Germinal center (tissue), 1 donor: ENCODE measurements at regions not wholly inside any gene's neighbourhood (a gene's known extent, or its start where the extent isn't known, plus 50 kb on each side); places are given as distances from the start of the nearest gene placed in this dataset.
"Not testable (repeated sequence)": the region's sequence is repeated elsewhere in the genome, so short reads cannot be mapped to it uniquely, and the experiment has no call there.

Experiments used
- DNase-seq: peaks from one replicate; pipeline ENCODE4 v3.0.0; 2012; ENCODE audit warnings: mixed read lengths, low spot score

DNA sequence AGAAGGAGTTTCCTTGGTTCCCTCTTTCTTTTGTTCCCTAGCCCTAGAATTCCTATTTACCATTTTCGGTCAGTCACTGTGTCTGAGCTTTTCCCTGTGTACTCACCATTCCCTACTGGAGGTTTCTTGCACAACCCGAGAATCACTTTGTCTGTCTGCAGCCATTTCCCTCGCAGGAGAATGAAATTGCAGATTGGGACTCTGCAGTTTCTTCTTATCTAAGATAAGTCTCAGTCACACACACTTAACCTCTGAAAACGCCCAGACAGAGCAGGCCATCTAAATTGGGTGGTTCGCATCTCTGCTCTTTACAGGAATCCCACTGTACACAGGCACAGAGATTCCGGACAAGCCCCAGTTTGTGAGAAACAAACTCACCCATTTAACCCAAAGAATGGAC lies 58.6 kb upstream of the CNTNAP2 start:
- DNase-seq, result no peak

GRCh38 chr7:146054909-146055308 lies 61.7 kb upstream of the CNTNAP2 start:
- no peak for DNase-seq

DNA sequence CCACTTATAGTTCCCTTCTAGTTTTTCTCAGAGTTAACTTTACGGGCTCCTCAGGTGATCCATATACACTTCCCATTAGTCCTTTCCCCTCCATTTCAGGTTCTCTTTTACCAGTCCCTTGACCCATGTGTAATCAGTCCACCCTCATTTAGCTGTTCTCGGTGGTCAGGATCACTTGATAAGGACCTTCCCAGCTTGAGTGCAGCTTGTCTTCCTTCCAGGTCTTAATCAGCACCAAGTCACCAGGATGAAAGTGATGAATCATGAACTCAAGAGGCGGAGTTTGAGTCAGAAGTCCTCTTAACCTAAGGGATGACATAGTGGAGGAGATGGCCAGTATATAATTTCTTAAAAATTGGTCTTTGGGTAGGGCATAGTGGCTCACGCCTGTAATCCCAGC lies 63.1 kb upstream of the CNTNAP2 start:
- no peak for DNase-seq

- not testable (repeated sequence) for DNase-seq
Measured at GRCh38 chr7:146043310-146043709, 73.3 kb upstream of the CNTNAP2 start.

DNA sequence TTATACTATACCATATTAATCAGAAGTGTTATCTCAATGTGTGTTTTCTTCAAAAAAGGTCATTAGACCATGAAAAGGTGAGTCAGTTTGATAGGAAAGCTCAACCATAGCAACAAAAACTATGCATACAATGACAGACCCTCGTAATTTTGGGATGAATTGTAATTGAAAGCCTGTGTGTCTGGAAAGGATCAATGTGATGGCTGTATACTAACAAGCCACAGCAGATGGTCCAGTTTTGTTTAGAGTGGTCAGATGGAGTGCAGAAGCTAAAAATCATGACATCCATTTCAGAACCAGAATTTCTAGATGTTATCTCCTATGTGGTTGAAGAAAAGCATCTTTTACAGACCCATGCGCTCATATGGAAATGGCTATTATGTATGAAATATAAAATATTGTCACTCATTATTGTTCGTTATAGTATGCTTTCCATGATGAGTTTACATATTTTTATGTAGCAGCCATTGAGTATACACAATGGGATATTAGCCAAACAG lies 88.3 kb upstream of the CNTNAP2 start:
- no peak for DNase-seq

GRCh38 chr7:146027243-146027642 lies 89.4 kb upstream of the CNTNAP2 start:
- no peak for DNase-seq

- DNase-seq, result no peak
Measured at GRCh38 chr7:146022776-146023175, 93.8 kb upstream of the CNTNAP2 start.

GRCh38 chr7:146019041-146020004 lies 97.3 kb upstream of the CNTNAP2 start:
- not testable (repeated sequence) for DNase-seq

DNA sequence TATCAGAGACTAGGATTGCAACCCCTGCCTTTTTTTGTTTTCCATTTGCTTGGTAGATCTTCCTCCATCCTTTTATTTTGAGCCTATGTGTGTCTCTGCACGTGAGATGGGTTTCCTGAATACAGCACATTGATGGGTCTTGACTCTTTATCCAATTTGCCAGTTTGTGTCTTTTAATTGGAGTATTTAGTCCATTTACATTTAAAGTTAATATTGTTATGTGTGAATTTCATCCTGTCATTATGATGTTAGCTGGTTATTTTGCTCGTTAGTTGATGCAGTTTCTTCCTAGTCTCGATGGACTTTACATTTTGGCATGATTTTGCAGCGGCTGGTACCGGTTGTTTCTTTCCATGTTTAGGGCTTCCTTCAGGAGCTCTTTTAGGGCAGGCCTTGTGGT lies 99.2 kb upstream of the CNTNAP2 start:
- DNase-seq, result not testable (repeated sequence)

DNA sequence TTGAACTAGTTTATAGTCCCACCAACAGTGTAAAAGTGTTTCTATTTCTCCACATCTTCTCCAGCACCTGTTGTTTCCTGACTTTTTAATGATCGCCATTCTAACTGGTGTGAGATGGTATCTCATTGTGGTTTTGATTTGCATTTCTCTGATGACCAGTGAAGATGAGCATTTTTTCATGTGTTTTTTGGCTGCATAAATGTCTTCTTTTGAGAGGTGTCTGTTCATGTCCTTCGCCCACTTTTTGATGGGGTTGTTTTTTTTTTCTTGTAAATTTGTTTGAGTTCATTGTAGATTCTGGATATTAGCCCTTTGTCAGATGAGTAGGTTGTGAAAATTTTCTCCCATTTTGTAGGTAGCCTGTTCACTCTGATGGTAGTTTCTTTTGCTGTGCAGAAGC lies 102.4 kb upstream of the CNTNAP2 start:
- DNase-seq, result not testable (repeated sequence)

- no peak for DNase-seq
Measured at GRCh38 chr7:146008293-146008692, 108.3 kb upstream of the CNTNAP2 start.

DNA sequence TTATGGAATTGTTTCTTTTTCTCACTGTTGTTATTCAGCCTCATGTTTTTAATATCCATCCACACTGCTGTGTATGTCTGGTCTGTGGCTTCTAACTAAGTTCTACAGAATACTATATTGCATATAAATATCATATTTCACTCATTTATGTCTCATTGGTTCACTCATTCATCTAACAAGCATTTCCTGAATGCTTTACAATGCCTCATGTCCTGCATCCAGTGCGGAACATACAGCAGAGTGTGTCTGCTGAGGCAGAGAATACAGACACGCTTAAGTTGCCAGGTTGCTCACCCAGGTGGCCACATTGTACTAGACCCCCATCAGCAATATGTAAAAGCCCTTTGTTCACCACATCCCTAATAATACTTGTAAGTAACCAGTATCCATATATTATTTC lies 111.8 kb upstream of the CNTNAP2 start:
- DNase-seq, result no peak

- no peak for DNase-seq
Measured at GRCh38 chr7:146002431-146003078, 114.0 kb upstream of the CNTNAP2 start.

GRCh38 chr7:146002008-146002407 lies 114.6 kb upstream of the CNTNAP2 start:
- no peak for DNase-seq

- no peak for DNase-seq
Measured at GRCh38 chr7:146000882-146001281, 115.7 kb upstream of the CNTNAP2 start.

GRCh38 chr7:145989469-145989868 lies 127.1 kb upstream of the CNTNAP2 start:
- DNase-seq, result no peak

DNA sequence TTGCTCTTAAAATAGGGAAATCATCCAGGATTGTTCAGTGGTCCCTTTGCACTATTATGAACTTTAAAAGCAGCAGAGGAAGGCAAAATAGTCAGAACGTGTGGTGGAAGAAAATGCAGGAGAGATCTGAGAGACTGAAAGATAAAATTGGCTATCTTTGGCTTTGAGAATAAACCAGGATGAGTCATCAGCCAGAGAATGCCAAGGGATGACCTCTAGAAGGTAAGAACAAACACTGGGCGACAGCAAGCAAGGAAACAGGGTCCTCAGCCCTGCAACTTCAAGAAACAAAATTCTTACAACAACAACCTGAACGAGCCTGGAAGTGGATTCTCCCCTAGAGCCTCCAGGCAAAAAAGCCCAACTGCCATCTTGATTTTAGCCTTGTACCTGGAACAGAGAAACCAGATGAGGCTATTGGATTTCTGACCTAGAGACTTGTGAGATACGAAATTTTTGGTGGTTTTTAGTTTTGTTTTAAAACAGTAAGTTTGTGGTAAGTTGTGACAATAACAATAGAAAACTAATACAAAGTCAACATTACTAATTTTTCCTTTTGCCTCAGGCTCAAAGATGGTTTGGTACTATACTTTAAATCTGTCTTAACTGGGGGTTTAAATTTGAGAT lies 130.2 kb upstream of the CNTNAP2 start:
- DNase-seq, result no peak

DNA sequence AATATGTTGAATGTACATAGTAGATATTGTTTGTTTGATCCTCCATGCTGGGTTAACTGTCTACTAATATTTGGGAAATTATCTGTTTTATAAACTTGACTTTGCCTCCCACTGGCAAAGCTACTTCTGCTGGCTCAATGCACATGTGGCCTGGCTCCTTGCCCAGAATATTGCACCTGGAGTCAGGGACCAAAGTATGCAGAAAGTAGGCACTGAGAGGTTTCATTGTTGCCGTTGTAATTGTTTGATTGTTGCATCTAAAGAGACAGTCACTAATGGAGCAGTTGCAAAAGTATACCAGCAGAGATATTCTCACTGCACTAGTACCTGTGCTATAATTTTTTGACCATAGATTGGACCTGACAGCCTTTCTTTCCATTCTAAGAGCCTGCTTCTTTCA lies 137.8 kb upstream of the CNTNAP2 start:
- DNase-seq, result no peak

- no peak for DNase-seq
Measured at GRCh38 chr7:145959981-145960380, 156.6 kb upstream of the CNTNAP2 start.

- DNase-seq, result no peak
Measured at GRCh38 chr7:145957160-145957890, 159.3 kb upstream of the CNTNAP2 start.

DNA sequence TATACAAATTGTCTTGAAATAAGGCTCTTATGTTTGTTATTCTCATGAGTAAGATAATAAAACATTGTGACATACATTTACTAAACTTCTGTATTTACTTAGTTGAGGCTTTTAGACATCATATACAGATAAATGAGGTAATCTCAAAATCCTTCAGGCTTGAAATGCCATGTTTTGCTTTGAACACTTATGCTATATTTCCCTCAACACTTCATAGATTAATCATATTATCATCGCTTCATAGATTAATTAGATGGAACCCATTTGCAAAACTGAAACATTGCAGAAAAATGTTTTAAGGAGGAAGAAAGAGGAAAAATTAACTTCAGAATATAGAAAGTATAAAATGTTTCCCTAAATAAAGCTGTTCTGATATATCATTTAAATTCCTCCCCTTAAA lies 165.0 kb upstream of the CNTNAP2 start:
- no peak for DNase-seq

- no peak for DNase-seq
Measured at GRCh38 chr7:145928937-145929336, 187.7 kb upstream of the CNTNAP2 start.
